ENCODE measurements at regions not wholly inside any gene's neighbourhood (a gene's known extent, or its start where the extent isn't known, plus 50 kb on each side); places are given as distances from the start of the nearest gene placed in this dataset.

- TF ChIP-seq JUN (IDR thresholded peaks at IDR 0.05) = no peak
- no peak for TF ChIP-seq FOSB (CRISPR knock-in tag; IDR thresholded peaks at IDR 0.05)
- TF ChIP-seq JUNB (IDR thresholded peaks at IDR 0.05) = no peak
- TF ChIP-seq HEYL (CRISPR knock-in tag; IDR thresholded peaks at IDR 0.05) = no peak
- TF ChIP-seq REST (IDR thresholded peaks at IDR 0.05) = no peak
- no peak for TF ChIP-seq MAX (IDR thresholded peaks at IDR 0.05)
- no peak for TF ChIP-seq CHD2 (IDR thresholded peaks at IDR 0.05; ENCODE audit: low read length, partially characterized antibody)
- TF ChIP-seq KDM5A (IDR thresholded peaks at IDR 0.05) = no peak
- no peak for TF ChIP-seq ESRRA (IDR thresholded peaks at IDR 0.05; ENCODE audit: borderline replicate concordance, low read length)
- no peak for TF ChIP-seq ATOH8 (CRISPR knock-in tag; IDR thresholded peaks at IDR 0.05; ENCODE audit: low read depth)
- no peak for TF ChIP-seq CEBPB (IDR thresholded peaks at IDR 0.05)
- no peak for TF ChIP-seq FOXS1 (CRISPR knock-in tag; IDR thresholded peaks at IDR 0.05)
- Histone ChIP-seq H3K4me3 (no peak overlapping the region), H3K4me1 (no peaks in the 10 kb centered on the region), H3K9me3 (no peaks in the 10 kb centered on the region), H3K4me2 (no peak overlapping the region), H3K27ac (no peak overlapping the region)
- FAIRE-seq (no peak), DNase-seq (ENCODE audit: low read depth in 1 of 2, low spot score in 1 of 2) (no peak), ATAC-seq (no peak)
- 6% methylated on average over 3 of the region's 3 CpGs for WGBS (ENCODE audit: missing lambda C conversion rate)
- POLR2A ChIA-PET = no interaction called here
- CTCF ChIA-PET = no interaction called here
These were observed 649.2 kb downstream of the DACH1 start for GRCh38 chr13:71217827-71218226.

- H3K4me2 ChIP-seq = no peak overlapping the region
- POLR2A ChIA-PET = no interaction called here
- H3K9me3 ChIP-seq = no peaks in the 10 kb centered on the region
- H3K4me1 ChIP-seq = no peaks in the 10 kb centered on the region
- 44% methylated on average over 4 of the region's 4 CpGs for WGBS (ENCODE audit: missing lambda C conversion rate)
- H3K27ac ChIP-seq = no peak overlapping the region
- FAIRE-seq = no peak
- no peak for ATAC-seq
- CTCF ChIA-PET = no interaction called here
- TF ChIP-seq CEBPB (IDR thresholded peaks at IDR 0.05) (no peak), ZFP36 (IDR thresholded peaks at IDR 0.05; ENCODE audit: borderline replicate concordance, partially characterized antibody) (no peak), JUNB (IDR thresholded peaks at IDR 0.05) (no peak), FOSB (CRISPR knock-in tag; IDR thresholded peaks at IDR 0.05) (no peak), BCL3 (IDR thresholded peaks at IDR 0.05) (no peak), HEYL (CRISPR knock-in tag; IDR thresholded peaks at IDR 0.05) (no peak), HES2 (IDR thresholded peaks at IDR 0.05) (no peak), RFX5 (IDR thresholded peaks at IDR 0.05) (no peak), ZNF302 (CRISPR knock-in tag; IDR thresholded peaks at IDR 0.05) (no peak), JUN (IDR thresholded peaks at IDR 0.05) (no peak), CBX2 (IDR thresholded peaks at IDR 0.05; ENCODE audit: borderline replicate concordance, low read depth) (no peak), TFCP2L1 (CRISPR knock-in tag; IDR thresholded peaks at IDR 0.05) (no peak), HMGXB4 (CRISPR knock-in tag; IDR thresholded peaks at IDR 0.05; ENCODE audit: borderline replicate concordance) (no peak), POLR2AphosphoS2 (conservative IDR thresholded peaks at IDR 0.05; ENCODE audit: low read length) (no peak), RARB (CRISPR knock-in tag; IDR thresholded peaks at IDR 0.05) (no peak), CHD2 (IDR thresholded peaks at IDR 0.05; ENCODE audit: low read length, partially characterized antibody) (no peak), SREBF2 (IDR thresholded peaks at IDR 0.05) (no peak)
- DNase-seq (ENCODE audit: low read depth in 1 of 2, low spot score in 1 of 2) = no peak
- H3K4me3 ChIP-seq = no peak overlapping the region
These were observed 652.2 kb downstream of the DACH1 start for GRCh38 chr13:71214821-71215220.
